Endothelial cell of umbilical vein (primary cell): ENCODE measurements at regions not wholly inside any gene's neighbourhood (a gene's known extent, or its start where the extent isn't known, plus 50 kb on each side); places are given as distances from the start of the nearest gene placed in this dataset.

Source experiments
- BruUV-seq: library from RNA; stranded (reverse); fragments of 400-500 nt; replicated peaks from 2 replicates; lab custom pipeline; 2021; lab: Mats Ljungman, UMichigan
- CTCF ChIA-PET: fragments of 300-600, 350-600 bp; sonication (Branson Sonifier 250); formaldehyde crosslinking; loops from one replicate; lab custom pipeline; 2021; ENCODE audit warnings: antibody characterized with exemption, inconsistent platforms; lab: Charles Lee
- POLR2A ChIA-PET: fragments of 300-600, 350-600 bp; sonication (Branson Sonifier 250); formaldehyde crosslinking; loops from one replicate; lab custom pipeline; 2021; ENCODE audit warnings: antibody characterized with exemption, inconsistent platforms; lab: Charles Lee
- DNase-seq: peaks from one replicate; pipeline ENCODE4 v3.0.0-alpha.2; 2011; ENCODE audit warnings: low read depth, low spot score
- FAIRE-seq: peaks from 2 replicates; lab custom pipeline; 2011; peaks lifted over from hg19 to GRCh38; lab: Jason Lieb, UNC
- H2AFZ ChIP-seq: 2 replicates; pipeline ENCODE4 v1.6.0; 2012; ENCODE audit warnings: low read depth, low read length, control low read depth, inconsistent platforms
- H3K27ac ChIP-seq: 2 replicates; pipeline ENCODE4 v1.5.1; 2011; ENCODE audit warnings: low read depth, mild to moderate bottlenecking, control low read depth, low read length, moderate library complexity; ENCODE audit not compliant: insufficient read depth
- H3K27me3 ChIP-seq, 2 experiments: 2 replicates each; pipeline versions ENCODE4 v1.6.0 to v1.6.1; 2011; ENCODE audit warnings: low read length in 2 of 2, mixed read lengths in 1 of 2; ENCODE audit not compliant: control insufficient read depth in 2 of 2, insufficient read depth in 2 of 2
- H3K36me3 ChIP-seq, 2 experiments: 2 replicates in 1 of 2; 3 replicates in 1 of 2; pipeline ENCODE4 v1.5.1; 2011; ENCODE audit warnings: low read length in 2 of 2, mild to moderate bottlenecking in 1 of 2, moderate library complexity in 1 of 2; ENCODE audit not compliant: control insufficient read depth in 2 of 2, insufficient read depth in 2 of 2; ENCODE audit errors: extremely low read depth in 1 of 2
- H3K4me1 ChIP-seq: 3 replicates; pipeline ENCODE4 v1.5.1; 2011; ENCODE audit warnings: mild to moderate bottlenecking, low read length; ENCODE audit not compliant: control insufficient read depth, insufficient read depth; ENCODE audit errors: extremely low read depth
- H3K4me2 ChIP-seq: 2 replicates; pipeline ENCODE4 v1.6.1; 2011; ENCODE audit warnings: low read length, control low read depth, mixed read lengths; ENCODE audit not compliant: insufficient read depth
- H3K4me3 ChIP-seq, 3 experiments: fragments of 200-600 bp in 1 of 3; sonication (generic), shearing (Covaris generic) in 1 of 3; replicated peaks in 1 of 3; 2 replicates each; pipeline ENCODE4 v1.5.1; 2011 to 2016; ENCODE audit warnings: control low read depth in 3 of 3, low read length in 3 of 3, mild to moderate bottlenecking in 2 of 3, inconsistent platforms in 1 of 3, low read depth in 1 of 3, moderate library complexity in 1 of 3; ENCODE audit not compliant: insufficient read depth in 1 of 3
- H3K79me2 ChIP-seq: 2 replicates; pipeline ENCODE4 v1.6.0; 2012; ENCODE audit warnings: low read length, inconsistent platforms; ENCODE audit not compliant: control insufficient read depth, insufficient read depth
- H3K9ac ChIP-seq: replicated peaks from 2 replicates; pipeline ENCODE3; 2011; ENCODE audit warnings: low read length, control low read depth; ENCODE audit not compliant: insufficient read depth; ENCODE audit errors: extremely low read depth
- H3K9me1 ChIP-seq: replicated peaks from 3 replicates; pipeline ENCODE4 v1.6.0; 2011; ENCODE audit warnings: mild to moderate bottlenecking, low read length; ENCODE audit not compliant: control insufficient read depth, insufficient read depth; ENCODE audit errors: extremely low read depth
- H3K9me3 ChIP-seq: replicated peaks from 2 replicates; pipeline ENCODE4 v1.5.1; 2012; ENCODE audit warnings: low read length, inconsistent platforms; ENCODE audit not compliant: control insufficient read depth, insufficient read depth
- H4K20me1 ChIP-seq: replicated peaks from 2 replicates; pipeline ENCODE3; 2011; ENCODE audit warnings: mild to moderate bottlenecking, low read length; ENCODE audit not compliant: control insufficient read depth, insufficient read depth; ENCODE audit errors: extremely low read depth
- EZH2 ChIP-seq: IDR thresholded peaks from 2 replicates; pipeline ENCODE4 v1.6.1; 2012; ENCODE audit warnings: borderline replicate concordance, low read depth, mild to moderate bottlenecking, moderate library complexity, low read length, inconsistent platforms; ENCODE audit not compliant: severe bottlenecking
- FOS ChIP-seq: IDR thresholded peaks from 2 replicates; pipeline ENCODE4 v1.6.1; 2011; ENCODE audit warnings: mild to moderate bottlenecking, low read length, moderate library complexity, borderline replicate concordance; ENCODE audit not compliant: insufficient read depth
- GATA2 ChIP-seq: IDR thresholded peaks from 2 replicates; pipeline ENCODE4 v1.7.0; 2011; ENCODE audit warnings: low read depth, mild to moderate bottlenecking, moderate library complexity, mixed read lengths, low read length; ENCODE audit not compliant: insufficient read length, insufficient read depth
- JUN ChIP-seq: IDR thresholded peaks from 2 replicates; pipeline ENCODE4 v1.6.1; 2011; ENCODE audit warnings: borderline replicate concordance, low read depth; ENCODE audit not compliant: insufficient read length, insufficient read depth
- MYC ChIP-seq: IDR thresholded peaks from one replicate; pipeline ENCODE4 v1.6.1; 2011; ENCODE audit warnings: mild to moderate bottlenecking, low read depth, low read length
- POLR2A ChIP-seq: IDR thresholded peaks from 2 replicates; pipeline ENCODE4 v1.6.1; 2012; ENCODE audit warnings: low read depth, mild to moderate bottlenecking, control low read depth, low read length
- POLR2AphosphoS5 ChIP-seq: IDR thresholded peaks from 2 replicates; pipeline ENCODE4 v1.6.1; 2012; ENCODE audit warnings: low read depth, mild to moderate bottlenecking, control low read depth, low read length, moderate library complexity; ENCODE audit not compliant: insufficient read depth
- dilution Hi-C: fragments of 300-500 bp; cut with MboI; formaldehyde crosslinking; loops from one replicate; pipeline ENCODE4 v1.15.0; 2019; ENCODE audit warnings: low sequenced_read_pairs; ENCODE audit not compliant: extremely low pct_ligation_motif_present
- intact Hi-C: fragments of 100-400 bp; cut with micrococcal nuclease; formaldehyde crosslinking; loops from one replicate; pipeline ENCODE4 v1.10.0; 2022
- TF ChIP-seq, protein P1 (sequence below), 2 donors: IDR thresholded peaks; 1 replicate in 1 of 2; 2 replicates in 1 of 2; pipeline ENCODE4 v1.5.1; 2011; ENCODE audit warnings: low read length in 2 of 2, mild to moderate bottlenecking in 2 of 2, moderate library complexity in 2 of 2, control low read depth in 1 of 2, inconsistent platforms in 1 of 2, low read depth in 1 of 2; ENCODE audit not compliant: insufficient read depth in 1 of 2; ENCODE audit errors: extremely low read depth in 1 of 2
- TF ChIP-seq, protein P2 (sequence below): IDR thresholded peaks from 2 replicates; pipeline ENCODE4 v1.6.1; 2011; ENCODE audit not compliant: insufficient read depth, insufficient read length

DNA sequence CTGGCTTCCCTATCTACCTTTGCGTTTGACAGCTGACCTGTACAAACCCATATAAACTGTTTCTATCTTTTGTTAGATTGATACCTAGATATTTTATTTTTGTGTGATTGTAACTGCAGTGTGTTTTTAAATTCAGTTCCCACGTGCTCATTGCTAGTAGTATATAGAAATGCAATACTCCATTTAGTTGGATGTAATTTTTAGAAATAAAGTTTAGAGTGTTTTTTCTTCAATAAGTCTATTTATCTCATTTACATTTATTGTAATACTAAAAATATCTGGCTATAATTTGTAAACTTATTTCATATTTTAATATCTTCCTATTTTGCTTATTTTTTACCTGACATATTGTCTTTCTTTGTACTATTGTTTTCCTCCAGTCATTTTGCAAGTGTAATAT is 329.7 kb upstream of the ADARB2 start:
- Histone ChIP-seq H2AFZ (no peak overlapping the region), H3K9ac (no peak overlapping the region), H3K9me3 (no peaks in the 10 kb centered on the region), H3K9me1 (no peaks in the 10 kb centered on the region), H3K27ac (no peak overlapping the region), H3K36me3 (no peaks in the 10 kb centered on the region), H3K4me1 (no peaks in the 10 kb centered on the region), H4K20me1 (no peaks in the 10 kb centered on the region), H3K4me2 (no peak overlapping the region), H3K79me2 (no peaks in the 10 kb centered on the region), H3K4me3 (no peak overlapping the region), H3K27me3 (no peaks in the 10 kb centered on the region)
- dilution Hi-C loops = no loop called here
- ChIA-PET CTCF (no interaction called here), POLR2A (no interaction called here)
- TF ChIP-seq JUN (no peak), FOS (no peak), MYC (no peak)
- DNase-seq (no peak), FAIRE-seq (no peak)
- intact Hi-C loops = no loop called here
- BruUV-seq = no TSS peak

DNA sequence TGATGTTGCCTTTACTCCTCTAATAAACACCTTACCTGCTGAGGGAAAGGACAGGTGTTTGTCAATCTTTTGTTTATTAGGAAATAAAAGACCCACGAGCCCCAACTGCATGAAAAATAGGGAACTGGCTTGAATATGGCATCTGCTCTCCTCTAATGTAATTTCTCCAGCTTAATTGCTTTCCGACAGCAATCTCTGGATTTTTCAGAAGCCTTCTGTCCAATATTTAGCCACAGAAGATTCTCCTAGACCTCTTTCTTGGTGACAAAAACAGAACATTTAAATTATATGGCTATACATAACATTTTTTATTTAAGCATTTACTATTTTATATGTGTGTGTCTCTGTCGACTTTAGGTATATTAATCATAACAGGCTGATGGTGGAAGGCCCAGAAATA is 317.4 kb upstream of the ADARB2 start:
- no peak overlapping the region for H3K4me2 ChIP-seq
- FAIRE-seq = no peak
- POLR2A ChIA-PET = no interaction called here
- H3K27me3 ChIP-seq = no peaks in the 10 kb centered on the region
- no TSS peak for BruUV-seq
- H3K9me3 ChIP-seq = peaks cover 9% of the 10 kb centered on the region
- dilution Hi-C loops (no loop called here), intact Hi-C loops (no loop called here)
- H3K4me1 ChIP-seq = no peaks in the 10 kb centered on the region
- H2AFZ ChIP-seq = no peak overlapping the region
- H3K9me1 ChIP-seq = no peaks in the 10 kb centered on the region
- no peaks in the 10 kb centered on the region for H3K79me2 ChIP-seq
- H3K9ac ChIP-seq = no peak overlapping the region
- no peaks in the 10 kb centered on the region for H3K36me3 ChIP-seq
- no peak for DNase-seq
- CTCF ChIA-PET = no interaction called here
- H3K27ac ChIP-seq = no peak overlapping the region
- TF ChIP-seq MYC (no peak), FOS (no peak), JUN (no peak), GATA2 (no peak), POLR2AphosphoS5 (no peak), POLR2A (no peak), EZH2 (no peak)
- TF ChIP-seq, protein P1, sequence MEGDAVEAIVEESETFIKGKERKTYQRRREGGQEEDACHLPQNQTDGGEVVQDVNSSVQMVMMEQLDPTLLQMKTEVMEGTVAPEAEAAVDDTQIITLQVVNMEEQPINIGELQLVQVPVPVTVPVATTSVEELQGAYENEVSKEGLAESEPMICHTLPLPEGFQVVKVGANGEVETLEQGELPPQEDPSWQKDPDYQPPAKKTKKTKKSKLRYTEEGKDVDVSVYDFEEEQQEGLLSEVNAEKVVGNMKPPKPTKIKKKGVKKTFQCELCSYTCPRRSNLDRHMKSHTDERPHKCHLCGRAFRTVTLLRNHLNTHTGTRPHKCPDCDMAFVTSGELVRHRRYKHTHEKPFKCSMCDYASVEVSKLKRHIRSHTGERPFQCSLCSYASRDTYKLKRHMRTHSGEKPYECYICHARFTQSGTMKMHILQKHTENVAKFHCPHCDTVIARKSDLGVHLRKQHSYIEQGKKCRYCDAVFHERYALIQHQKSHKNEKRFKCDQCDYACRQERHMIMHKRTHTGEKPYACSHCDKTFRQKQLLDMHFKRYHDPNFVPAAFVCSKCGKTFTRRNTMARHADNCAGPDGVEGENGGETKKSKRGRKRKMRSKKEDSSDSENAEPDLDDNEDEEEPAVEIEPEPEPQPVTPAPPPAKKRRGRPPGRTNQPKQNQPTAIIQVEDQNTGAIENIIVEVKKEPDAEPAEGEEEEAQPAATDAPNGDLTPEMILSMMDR (IDR thresholded peaks at IDR 0.05; ENCODE audit: extremely low read depth in 1 of 2, insufficient read depth in 1 of 2, low read depth in 1 of 2, low read length in 2 of 2) = no peak
- TF ChIP-seq, protein P2, sequence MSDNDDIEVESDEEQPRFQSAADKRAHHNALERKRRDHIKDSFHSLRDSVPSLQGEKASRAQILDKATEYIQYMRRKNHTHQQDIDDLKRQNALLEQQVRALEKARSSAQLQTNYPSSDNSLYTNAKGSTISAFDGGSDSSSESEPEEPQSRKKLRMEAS = no peak
- no peaks in the 10 kb centered on the region for H4K20me1 ChIP-seq
- H3K4me3 ChIP-seq = no peak overlapping the region
